ENCODE measurements at regions not wholly inside any gene's neighbourhood (a gene's known extent, or its start where the extent isn't known, plus 50 kb on each side); places are given as distances from the start of the nearest gene placed in this dataset.

- no peak overlapping the region for H3K18ac ChIP-seq (ENCODE audit: insufficient read length, low read depth, low read length)
- no peaks in the 10 kb centered on the region for H3K79me2 ChIP-seq (ENCODE audit: insufficient read depth, low read length)
- H2BK120ac ChIP-seq (ENCODE audit: low read depth, low read length, poor library complexity, severe bottlenecking), result no peak overlapping the region
- no peak overlapping the region for H3K56ac ChIP-seq (ENCODE audit: insufficient read length, low read depth, low read length)
- no peak overlapping the region for H2AFZ ChIP-seq (ENCODE audit: low read length)
- H3K14ac ChIP-seq (ENCODE audit: insufficient read depth, low read length), result no peak overlapping the region
- H3T11ph ChIP-seq (ENCODE audit: low read length), result no peak overlapping the region
- no peak overlapping the region for H4K91ac ChIP-seq (ENCODE audit: insufficient read length, low read depth, low read length)
- no peak overlapping the region for H2BK15ac ChIP-seq (ENCODE audit: low read depth, low read length)
- no peaks in the 10 kb centered on the region for H3K79me1 ChIP-seq (ENCODE audit: insufficient read depth, low read depth, low read length, poor library complexity, severe bottlenecking)
- no peaks in the 10 kb centered on the region for H3K23me2 ChIP-seq (ENCODE audit: insufficient read length, low read depth, low read length, poor library complexity, severe bottlenecking)
- H3K27ac Mint-ChIP-seq, result no peak overlapping the region
- no peak overlapping the region for H3K9ac ChIP-seq (ENCODE audit: extremely low read depth, insufficient read length, low read length)
- no peak overlapping the region for H2BK12ac ChIP-seq (ENCODE audit: insufficient read length, low read depth, low read length)
- H3K4me1 ChIP-seq (ENCODE audit: insufficient read depth, low read length), result no peaks in the 10 kb centered on the region
- no peak overlapping the region for H4K5ac ChIP-seq (ENCODE audit: insufficient read length, low read depth, low read length)
- H3K4me3 Mint-ChIP-seq, result no peak overlapping the region
- DNase-seq, result no peak
- no peak overlapping the region for H3K23ac ChIP-seq (ENCODE audit: insufficient read length, low read depth, low read length)
- H3K27me3 ChIP-seq (ENCODE audit: insufficient read depth, low read length), result no peaks in the 10 kb centered on the region
- no peaks in the 10 kb centered on the region for H4K20me1 ChIP-seq (ENCODE audit: control insufficient read depth, insufficient read depth, insufficient read length)
- no peaks in the 10 kb centered on the region for H3K27me3 Mint-ChIP-seq (ENCODE audit: low read depth)
- no peaks in the 10 kb centered on the region for H3K36me3 Mint-ChIP-seq (ENCODE audit: insufficient read depth in 1 of 3, low read depth in 3 of 3)
- no peaks in the 10 kb centered on the region for H3K9me3 ChIP-seq (ENCODE audit: control insufficient read depth, low read depth, low read length)
- no peak overlapping the region for H4K8ac ChIP-seq (replicated peaks; ENCODE audit: insufficient read length, low read depth, low read length)
- WGBS (ENCODE audit: extremely low coverage, insufficient read length, low lambda C conversion rate), result no CpG with 5 or more reads among the region's 3 CpGs
- no peak for TF ChIP-seq CTCF (conservative IDR thresholded peaks at IDR 0.05)
- no peak overlapping the region for H2BK5ac ChIP-seq (ENCODE audit: insufficient read length, low read length)
- H3K4me1 Mint-ChIP-seq, result peaks cover 0 to 3% of the 10 kb centered on the region in 2 experiments; a peak in 1 of 4 replicates
- no peak overlapping the region for H3K4me2 ChIP-seq (ENCODE audit: insufficient read depth, insufficient read length, low read length)
- no peak overlapping the region for H3K27ac ChIP-seq (ENCODE audit: insufficient read length, low read depth, low read length)
- no peak overlapping the region for H3K4ac ChIP-seq (ENCODE audit: low read depth, low read length)
- H2BK20ac ChIP-seq (ENCODE audit: low read depth, low read length, poor library complexity, severe bottlenecking), result no peak overlapping the region
- H3K9me3 Mint-ChIP-seq, result no peaks in the 10 kb centered on the region
- H2AK5ac ChIP-seq (ENCODE audit: insufficient read length, low read length), result no peak overlapping the region
Measured at GRCh38 chr5:67542479-67542878, 345.9 kb upstream of the CD180 start.
